ENCODE measurements at regions not wholly inside any gene's neighbourhood (a gene's known extent, or its start where the extent isn't known, plus 50 kb on each side); places are given as distances from the start of the nearest gene placed in this dataset.

- TF ChIP-seq CTCF (IDR thresholded peaks at IDR 0.05; ENCODE audit: low read depth, low read length) = no peak
- H3K9me3 ChIP-seq (ENCODE audit: low read depth) = no peaks in the 10 kb centered on the region
- no peaks in the 10 kb centered on the region for H3K36me3 ChIP-seq
These were observed 1045.8 kb downstream of the CNTNAP5 start for GRCh38 chr2:125070726-125071505.

DNA sequence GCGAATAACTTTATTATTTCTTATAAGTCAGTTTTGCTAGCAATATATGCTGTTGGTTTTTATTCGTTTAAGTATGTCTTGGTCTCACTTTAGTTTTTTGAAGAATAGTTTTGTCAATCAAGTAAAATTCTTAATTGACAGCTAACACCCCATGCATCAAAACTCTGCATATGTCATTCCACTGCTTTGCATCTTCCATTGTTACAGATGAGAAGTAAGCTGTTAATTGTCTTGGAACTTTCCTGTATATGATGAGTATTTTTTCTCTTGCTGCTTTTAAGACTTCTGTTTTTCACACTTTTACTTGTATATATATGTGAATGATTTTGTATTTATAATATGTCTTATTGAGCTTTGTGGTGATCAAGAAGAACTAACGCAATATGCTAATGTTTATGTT lies 1048.4 kb downstream of the CNTNAP5 start:
- Histone ChIP-seq H3K4me3 (no peak overlapping the region), H3K27me3 (no peaks in the 10 kb centered on the region), H3K36me3 (no peaks in the 10 kb centered on the region), H3K9me3 (ENCODE audit: low read depth) (no peaks in the 10 kb centered on the region), H3K27ac (no peak overlapping the region), H3K4me1 (ENCODE audit: low read depth) (no peaks in the 10 kb centered on the region)
- no peak for TF ChIP-seq CTCF (IDR thresholded peaks at IDR 0.05; ENCODE audit: low read depth, low read length)
- no peak for DNase-seq (ENCODE audit: low read depth in 1 of 2, low spot score in 1 of 2)

More at GRCh38 chr2:125070726-125071505, 1045.8 kb downstream of the CNTNAP5 start:
- H3K4me1 ChIP-seq (ENCODE audit: low read depth) = no peaks in the 10 kb centered on the region
- no peak overlapping the region for H3K27ac ChIP-seq
- no peak for DNase-seq (ENCODE audit: low read depth in 1 of 2, low spot score in 1 of 2)
- H3K4me3 ChIP-seq = no peak overlapping the region
- no peaks in the 10 kb centered on the region for H3K27me3 ChIP-seq

- no peak for DNase-seq (ENCODE audit: low read depth in 1 of 2, low spot score in 1 of 2)
- no peaks in the 10 kb centered on the region for H3K9me3 ChIP-seq (ENCODE audit: low read depth)
- H3K27ac ChIP-seq = no peak overlapping the region
- no peak for TF ChIP-seq CTCF (IDR thresholded peaks at IDR 0.05; ENCODE audit: low read depth, low read length)
- H3K4me1 ChIP-seq (ENCODE audit: low read depth) = no peaks in the 10 kb centered on the region
- no peaks in the 10 kb centered on the region for H3K36me3 ChIP-seq
- H3K27me3 ChIP-seq = no peaks in the 10 kb centered on the region
- no peak overlapping the region for H3K4me3 ChIP-seq
These were observed 1060.8 kb downstream of the CNTNAP5 start for GRCh38 chr2:125085904-125086303.

DNA sequence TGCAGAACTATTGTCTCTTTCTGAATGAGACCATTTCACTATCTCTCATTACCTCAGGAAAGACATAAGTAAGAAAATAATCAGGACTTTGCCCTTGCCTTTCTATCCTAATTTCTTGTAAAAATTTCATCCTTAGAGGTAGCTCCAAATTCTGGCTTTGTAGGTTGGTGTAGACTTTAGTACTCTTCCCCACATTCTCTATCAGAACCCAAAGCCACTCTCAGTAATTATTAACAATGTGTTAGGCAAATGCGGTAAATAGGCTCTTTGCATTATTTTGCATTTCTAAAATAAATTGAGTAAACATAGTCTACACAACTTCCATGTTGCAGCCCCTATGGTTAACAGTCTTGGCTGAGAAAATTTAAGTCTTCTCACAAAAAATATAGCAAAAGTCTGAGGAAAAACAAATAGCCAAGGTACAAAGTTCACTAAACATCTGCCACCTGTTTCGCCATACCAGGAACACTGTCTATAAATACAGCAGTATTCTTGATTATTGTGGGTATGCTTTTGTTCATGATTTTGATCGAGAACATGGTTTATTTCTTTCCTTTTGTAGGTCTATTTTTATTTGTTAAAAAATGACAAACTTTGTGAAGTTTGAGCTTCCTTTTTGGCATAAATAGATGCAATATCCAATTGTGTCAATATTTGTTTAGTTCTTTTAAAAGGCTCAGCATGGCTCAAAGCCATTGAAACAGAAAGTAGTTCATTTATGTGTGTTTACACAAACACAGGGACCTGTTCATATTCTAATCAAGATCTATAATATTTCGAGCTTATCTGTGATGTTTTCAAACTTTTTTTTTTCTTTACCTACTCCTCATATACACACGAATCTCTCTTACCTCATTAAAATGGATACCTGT lies 1061.5 kb downstream of the CNTNAP5 start:
- no peaks in the 10 kb centered on the region for H3K27me3 ChIP-seq
- DNase-seq (ENCODE audit: low read depth in 1 of 2, low spot score in 1 of 2) = no peak
- H3K4me1 ChIP-seq (ENCODE audit: low read depth) = no peaks in the 10 kb centered on the region
- no peaks in the 10 kb centered on the region for H3K36me3 ChIP-seq
- no peak overlapping the region for H3K27ac ChIP-seq
- H3K4me3 ChIP-seq = no peak overlapping the region
- no peak for TF ChIP-seq CTCF (IDR thresholded peaks at IDR 0.05; ENCODE audit: low read depth, low read length)
- H3K9me3 ChIP-seq (ENCODE audit: low read depth) = no peaks in the 10 kb centered on the region

GRCh38 chr2:125092276-125093009 lies 1067.4 kb downstream of the CNTNAP5 start:
- no peaks in the 10 kb centered on the region for H3K36me3 ChIP-seq
- H3K9me3 ChIP-seq (ENCODE audit: low read depth) = no peaks in the 10 kb centered on the region
- TF ChIP-seq CTCF (IDR thresholded peaks at IDR 0.05; ENCODE audit: low read depth, low read length) = no peak
- H3K4me1 ChIP-seq (ENCODE audit: low read depth) = no peaks in the 10 kb centered on the region
- no peak overlapping the region for H3K27ac ChIP-seq
- no peak overlapping the region for H3K4me3 ChIP-seq
- H3K27me3 ChIP-seq = no peaks in the 10 kb centered on the region
- no peak for DNase-seq (ENCODE audit: low read depth in 1 of 2, low spot score in 1 of 2)

Measured in cardiac muscle cell (in vitro differentiated cells and primary cell).